SK-N-MC (cell line): ENCODE measurements at regions not wholly inside any gene's neighbourhood (a gene's known extent, or its start where the extent isn't known, plus 50 kb on each side); places are given as distances from the start of the nearest gene placed in this dataset.

Experiments used
- EZH2 ChIP-seq: fragments of 200-600 bp; sonication (generic); IDR thresholded peaks from one replicate; pipeline ENCODE4 v1.6.1; 2017; ENCODE audit warnings: antibody characterized with exemption
- FOXP2 ChIP-seq: optimal IDR thresholded peaks from 2 replicates; pipeline ENCODE3; 2011; ENCODE audit warnings: mild to moderate bottlenecking, moderate library complexity; ENCODE audit not compliant: insufficient read depth; ENCODE audit errors: extremely low read length, control extremely low read depth
- POLR2AphosphoS5 ChIP-seq: IDR thresholded peaks from 2 replicates; pipeline ENCODE4 v1.6.1; 2012; ENCODE audit warnings: mild to moderate bottlenecking, low read depth, low read length, borderline replicate concordance

DNA sequence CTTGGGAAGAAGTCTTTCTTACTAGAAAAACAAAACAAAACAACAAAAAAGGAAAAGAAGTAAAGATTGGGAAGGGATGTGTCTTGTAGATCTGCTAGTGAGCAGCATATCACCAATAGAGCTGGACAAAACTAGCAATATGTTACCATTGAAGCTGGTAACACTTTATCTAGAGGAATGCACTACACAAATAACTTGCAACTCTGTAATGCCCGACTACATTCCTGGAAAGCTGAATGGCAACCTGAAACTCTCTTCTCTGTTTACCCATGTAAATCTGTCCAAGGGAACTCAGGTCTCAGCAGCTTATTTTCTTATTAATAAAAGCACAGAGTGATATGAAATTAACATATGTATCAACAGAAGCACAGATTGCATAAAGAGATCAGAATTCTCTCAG lies 624.4 kb downstream of the KCNH5 start:
- TF ChIP-seq EZH2 = no peak
- no peak for TF ChIP-seq POLR2AphosphoS5
- TF ChIP-seq FOXP2 = no peak
